ENCODE measurements at regions not wholly inside any gene's neighbourhood (a gene's known extent, or its start where the extent isn't known, plus 50 kb on each side); places are given as distances from the start of the nearest gene placed in this dataset.

- Histone ChIP-seq H3K9me3 (ENCODE audit: control insufficient read depth, low read length) (no peaks in the 10 kb centered on the region), H3K27ac (ENCODE audit: low read depth, low read length) (no peak overlapping the region), H3K4me1 (ENCODE audit: control insufficient read depth, insufficient read depth, low read length) (no peaks in the 10 kb centered on the region), H3K36me3 (ENCODE audit: control insufficient read depth, insufficient read depth, low read length) (no peaks in the 10 kb centered on the region), H3K4me3 (ENCODE audit: low read length) (no peak overlapping the region), H3K27me3 (ENCODE audit: control insufficient read depth, insufficient read depth, low read length, poor library complexity, severe bottlenecking) (no peaks in the 10 kb centered on the region), H3K9ac (ENCODE audit: extremely low read depth, low read length, poor library complexity, severe bottlenecking) (no peak overlapping the region)
- Mint-ChIP-seq H3K4me1 (no peaks in the 10 kb centered on the region), H3K36me3 (ENCODE audit: low read depth) (no peaks in the 10 kb centered on the region), H3K9me3 (no peaks in the 10 kb centered on the region), H3K4me3 (no peak overlapping the region), H3K27me3 (ENCODE audit: insufficient read depth) (no peaks in the 10 kb centered on the region), H3K27ac (no peak overlapping the region)
- no peak for DNase-seq
- TF ChIP-seq, protein P1, sequence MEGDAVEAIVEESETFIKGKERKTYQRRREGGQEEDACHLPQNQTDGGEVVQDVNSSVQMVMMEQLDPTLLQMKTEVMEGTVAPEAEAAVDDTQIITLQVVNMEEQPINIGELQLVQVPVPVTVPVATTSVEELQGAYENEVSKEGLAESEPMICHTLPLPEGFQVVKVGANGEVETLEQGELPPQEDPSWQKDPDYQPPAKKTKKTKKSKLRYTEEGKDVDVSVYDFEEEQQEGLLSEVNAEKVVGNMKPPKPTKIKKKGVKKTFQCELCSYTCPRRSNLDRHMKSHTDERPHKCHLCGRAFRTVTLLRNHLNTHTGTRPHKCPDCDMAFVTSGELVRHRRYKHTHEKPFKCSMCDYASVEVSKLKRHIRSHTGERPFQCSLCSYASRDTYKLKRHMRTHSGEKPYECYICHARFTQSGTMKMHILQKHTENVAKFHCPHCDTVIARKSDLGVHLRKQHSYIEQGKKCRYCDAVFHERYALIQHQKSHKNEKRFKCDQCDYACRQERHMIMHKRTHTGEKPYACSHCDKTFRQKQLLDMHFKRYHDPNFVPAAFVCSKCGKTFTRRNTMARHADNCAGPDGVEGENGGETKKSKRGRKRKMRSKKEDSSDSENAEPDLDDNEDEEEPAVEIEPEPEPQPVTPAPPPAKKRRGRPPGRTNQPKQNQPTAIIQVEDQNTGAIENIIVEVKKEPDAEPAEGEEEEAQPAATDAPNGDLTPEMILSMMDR (conservative IDR thresholded peaks at IDR 0.05) = no peak
- WGBS, 2 experiments (ENCODE audit: insufficient coverage in 1 of 2, insufficient read length in 1 of 2) = 90% methylated on average over 3 of the region's 3 CpGs; no CpG with 5 or more reads in 1 of the 2 experiments
Observed at GRCh38 chr5:105773241-105773640, 1897.5 kb downstream of the EFNA5 start.

- H3K27me3 ChIP-seq (ENCODE audit: control insufficient read depth, insufficient read depth, low read length, poor library complexity, severe bottlenecking) = no peaks in the 10 kb centered on the region
- TF ChIP-seq, protein P1 (conservative IDR thresholded peaks at IDR 0.05) = no peak
- peaks cover 13% of the 10 kb centered on the region for H3K9me3 ChIP-seq (ENCODE audit: control insufficient read depth, low read length)
- no peaks in the 10 kb centered on the region for H3K4me1 ChIP-seq (ENCODE audit: control insufficient read depth, insufficient read depth, low read length)
- Mint-ChIP-seq H3K4me1 (no peaks in the 10 kb centered on the region), H3K4me3 (no peak overlapping the region), H3K36me3 (ENCODE audit: low read depth) (no peaks in the 10 kb centered on the region), H3K9me3 (peaks cover 14% of the 10 kb centered on the region), H3K27ac (no peak overlapping the region), H3K27me3 (ENCODE audit: insufficient read depth) (no peaks in the 10 kb centered on the region)
- H3K36me3 ChIP-seq (ENCODE audit: control insufficient read depth, insufficient read depth, low read length) = no peaks in the 10 kb centered on the region
- WGBS, 2 experiments (ENCODE audit: insufficient coverage in 1 of 2, insufficient read length in 1 of 2) = 89 to 91% methylated on average over 2 of the region's 2 CpGs
- no peak overlapping the region for H3K27ac ChIP-seq (ENCODE audit: low read depth, low read length)
- no peak overlapping the region for H3K4me3 ChIP-seq (ENCODE audit: low read length)
- DNase-seq = no peak
- no peak overlapping the region for H3K9ac ChIP-seq (ENCODE audit: extremely low read depth, low read length, poor library complexity, severe bottlenecking)
Observed at GRCh38 chr5:105767267-105767666, 1903.5 kb downstream of the EFNA5 start.

- Histone ChIP-seq H3K27me3 (ENCODE audit: control insufficient read depth, insufficient read depth, low read length, poor library complexity, severe bottlenecking) (no peaks in the 10 kb centered on the region), H3K36me3 (ENCODE audit: control insufficient read depth, insufficient read depth, low read length) (no peaks in the 10 kb centered on the region), H3K27ac (ENCODE audit: low read depth, low read length) (no peak overlapping the region), H3K9ac (ENCODE audit: extremely low read depth, low read length, poor library complexity, severe bottlenecking) (no peak overlapping the region), H3K9me3 (ENCODE audit: control insufficient read depth, low read length) (peaks cover 33% of the 10 kb centered on the region), H3K4me1 (ENCODE audit: control insufficient read depth, insufficient read depth, low read length) (no peaks in the 10 kb centered on the region), H3K4me3 (ENCODE audit: low read length) (no peak overlapping the region)
- TF ChIP-seq, protein P1 (conservative IDR thresholded peaks at IDR 0.05) = no peak
- Mint-ChIP-seq H3K27me3 (ENCODE audit: insufficient read depth) (no peaks in the 10 kb centered on the region), H3K36me3 (ENCODE audit: low read depth) (no peaks in the 10 kb centered on the region), H3K27ac (no peak overlapping the region), H3K4me1 (no peaks in the 10 kb centered on the region), H3K4me3 (no peak overlapping the region), H3K9me3 (peaks cover 32% of the 10 kb centered on the region)
- DNase-seq = no peak
- 87% methylated on average over 1 of the region's 1 CpG; no CpG with 5 or more reads in 1 of the 2 experiments for whole genome bisulfite sequencing, 2 experiments (ENCODE audit: insufficient coverage in 1 of 2, insufficient read length in 1 of 2)
Observed at GRCh38 chr5:105762728-105763127, 1908.0 kb downstream of the EFNA5 start.

All from endodermal cell (in vitro differentiated cells).